DOHH2 (cell line): ENCODE measurements at regions not wholly inside any gene's neighbourhood (a gene's known extent, or its start where the extent isn't known, plus 50 kb on each side); places are given as distances from the start of the nearest gene placed in this dataset.

Experiments used
- CTCF ChIP-seq: fragments of 200-600 bp; sonication (generic); IDR thresholded peaks from one replicate; pipeline ENCODE4 v1.5.1; 2014; ENCODE audit warnings: antibody characterized with exemption, mild to moderate bottlenecking, low read depth, low read length; ENCODE audit not compliant: poor library complexity, severe bottlenecking
- EZH2phosphoT487 ChIP-seq: fragments of 200-600 bp; sonication (generic); IDR thresholded peaks from 2 replicates; pipeline ENCODE4 v1.6.1; 2017; ENCODE audit warnings: borderline replicate concordance, mild to moderate bottlenecking, antibody characterized with exemption, low read length, moderate library complexity, mixed read lengths

- TF ChIP-seq CTCF (no peak), EZH2phosphoT487 (no peak)
Observed at GRCh38 chr5:9712506-9712905, 82.4 kb upstream of the TAS2R1 start.
